HG03457 (cell line): ENCODE measurements at regions not wholly inside any gene's neighbourhood (a gene's known extent, or its start where the extent isn't known, plus 50 kb on each side); places are given as distances from the start of the nearest gene placed in this dataset.
"Not testable (repeated sequence)": the region's sequence is repeated elsewhere in the genome, so short reads cannot be mapped to it uniquely, and the experiment has no call there.

Source experiments
- ATAC-seq: cut with Tn5 transposase; IDR thresholded peaks from one replicate; pipeline ENCODE4 v1.9.1; 2021; ENCODE audit warnings: moderate number of reproducible peaks; ENCODE audit not compliant: unreplicated experiment

GRCh38 chr3:145457825-145458552 lies 703.0 kb downstream of the PLOD2 start:
- no peak for ATAC-seq

- not testable (repeated sequence) for ATAC-seq
Observed at GRCh38 chr3:145459681-145460080, 701.3 kb downstream of the PLOD2 start.

GRCh38 chr3:145471976-145472375 lies 689.0 kb downstream of the PLOD2 start:
- no peak for ATAC-seq

- ATAC-seq: not testable (repeated sequence)
Observed at GRCh38 chr3:145482735-145483134, 678.2 kb downstream of the PLOD2 start.

GRCh38 chr3:145483992-145484391 lies 677.0 kb downstream of the PLOD2 start:
- no peak for ATAC-seq

GRCh38 chr3:145489011-145489410 lies 672.0 kb downstream of the PLOD2 start:
- ATAC-seq: no peak

- no peak for ATAC-seq
Observed at GRCh38 chr3:145490088-145491048, 670.6 kb downstream of the PLOD2 start.

- ATAC-seq: no peak
Observed at GRCh38 chr3:145492456-145492855, 668.5 kb downstream of the PLOD2 start.

GRCh38 chr3:145517416-145517815 lies 643.6 kb downstream of the PLOD2 start:
- not testable (repeated sequence) for ATAC-seq

GRCh38 chr3:145518639-145519038 lies 642.3 kb downstream of the PLOD2 start:
- no peak for ATAC-seq

GRCh38 chr3:145519398-145520047 lies 641.5 kb downstream of the PLOD2 start:
- ATAC-seq: no peak

- no peak for ATAC-seq
Observed at GRCh38 chr3:145522179-145522578, 638.8 kb downstream of the PLOD2 start.

- ATAC-seq: no peak
Observed at GRCh38 chr3:145522893-145523651, 637.9 kb downstream of the PLOD2 start.

- ATAC-seq: no peak
Observed at GRCh38 chr3:145531548-145531947, 629.4 kb downstream of the PLOD2 start.

GRCh38 chr3:145533696-145534095 lies 627.3 kb downstream of the PLOD2 start:
- ATAC-seq: no peak

GRCh38 chr3:145536461-145536860 lies 624.5 kb downstream of the PLOD2 start:
- no peak for ATAC-seq

- no peak for ATAC-seq
Observed at GRCh38 chr3:145550522-145550921, 610.5 kb downstream of the PLOD2 start.

GRCh38 chr3:145557405-145557804 lies 603.6 kb downstream of the PLOD2 start:
- no peak for ATAC-seq

GRCh38 chr3:145578471-145578870 lies 582.5 kb downstream of the PLOD2 start:
- no peak for ATAC-seq

GRCh38 chr3:145581694-145582093 lies 579.3 kb downstream of the PLOD2 start:
- no peak for ATAC-seq

- ATAC-seq: no peak
Observed at GRCh38 chr3:145604851-145605250, 556.1 kb downstream of the PLOD2 start.
